ENCODE measurements at regions not wholly inside any gene's neighbourhood (a gene's known extent, or its start where the extent isn't known, plus 50 kb on each side); places are given as distances from the start of the nearest gene placed in this dataset.
A peak's percentile ranks its signal among the peaks of the same experiment; 100 is the strongest.

GRCh38 chr10:94186722-94187121, 176.0 kb downstream of the NOC3L start:
- Histone ChIP-seq H3K27ac (no peak overlapping the region), H3K9me3 (no peaks in the 10 kb centered on the region), H3K27me3 (no peaks in the 10 kb centered on the region), H3K4me1 (no peaks in the 10 kb centered on the region), H3K4me3 (no peak overlapping the region), H3K36me3 (no peaks in the 10 kb centered on the region)
- ATAC-seq: no peak
- TF ChIP-seq EP300 (IDR thresholded peaks at IDR 0.05) (no peak), CTCF (IDR thresholded peaks at IDR 0.05) (no peak), POLR2A (IDR thresholded peaks at IDR 0.05) (no peak), POLR2AphosphoS5 (IDR thresholded peaks at IDR 0.05) (no peak)
- 27 to 43% methylated on average over 2 of the region's 2 CpGs for WGBS, 2 donors (ENCODE audit: low coverage in 1 of 2)

GRCh38 chr10:94192333-94192732, 170.4 kb downstream of the NOC3L start:
- TF ChIP-seq EP300 (IDR thresholded peaks at IDR 0.05) (no peak), POLR2AphosphoS5 (IDR thresholded peaks at IDR 0.05) (no peak), POLR2A (IDR thresholded peaks at IDR 0.05) (no peak), CTCF (IDR thresholded peaks at IDR 0.05) (no peak)
- WGBS, 2 donors (ENCODE audit: low coverage in 1 of 2): 60 to 62% methylated on average over 3 of the region's 3 CpGs
- Histone ChIP-seq H3K4me1 (peaks cover 18 to 40% (median 22%) of the 10 kb centered on the region in 3 donors), H3K27me3 (no peaks in the 10 kb centered on the region), H3K36me3 (no peaks in the 10 kb centered on the region), H3K9me3 (no peaks in the 10 kb centered on the region), H3K4me3 (no peak overlapping the region), H3K27ac (peak overlapping the region in 2 of 4 donors; percentile 53 to 72)
- ATAC-seq: no peak

- WGBS, 2 donors (ENCODE audit: low coverage in 1 of 2): 55% methylated on average over 1 of the region's 1 CpG; no CpG with 5 or more reads in 1 of the 2 donors
- H3K27me3 ChIP-seq: no peaks in the 10 kb centered on the region
- H3K27ac ChIP-seq: peak overlapping the region; percentile 47 to 72 (median 58)
- peaks cover 18 to 40% (median 22%) of the 10 kb centered on the region in 3 donors for H3K4me1 ChIP-seq
- no peaks in the 10 kb centered on the region for H3K36me3 ChIP-seq
- TF ChIP-seq CTCF (IDR thresholded peaks at IDR 0.05) (no peak), POLR2AphosphoS5 (IDR thresholded peaks at IDR 0.05) (no peak), POLR2A (IDR thresholded peaks at IDR 0.05) (no peak)
- no peak overlapping the region for H3K4me3 ChIP-seq
- no peak for ATAC-seq
- no peaks in the 10 kb centered on the region for H3K9me3 ChIP-seq
These were observed 169.8 kb downstream of the NOC3L start for GRCh38 chr10:94192974-94193373.

- Histone ChIP-seq H3K4me3 (no peak overlapping the region), H3K27ac (peak overlapping the region; percentile 53 to 72 (median 64))
These were observed 169.2 kb downstream of the NOC3L start for GRCh38 chr10:94193466-94193924.

More at GRCh38 chr10:94193466-94193924, 169.2 kb downstream of the NOC3L start:
- WGBS, 2 donors (ENCODE audit: low coverage in 1 of 2): 3 to 6% methylated on average over 4 of the region's 4 CpGs
- TF ChIP-seq POLR2AphosphoS5 (IDR thresholded peaks at IDR 0.05) (peak; percentile 73), CTCF (IDR thresholded peaks at IDR 0.05) (no peak)
- peaks cover 18 to 40% (median 22%) of the 10 kb centered on the region in 3 donors for H3K4me1 ChIP-seq
- H3K36me3 ChIP-seq: no peaks in the 10 kb centered on the region
- peak; percentile 69 for ATAC-seq
- no peaks in the 10 kb centered on the region for H3K27me3 ChIP-seq
- no peaks in the 10 kb centered on the region for H3K9me3 ChIP-seq

Data from gastroesophageal sphincter (tissue), 4 donors.